Suprapubic skin (tissue), 3 donors: ENCODE measurements at regions not wholly inside any gene's neighbourhood (a gene's known extent, or its start where the extent isn't known, plus 50 kb on each side); places are given as distances from the start of the nearest gene placed in this dataset.

ENCODE experiments used
- CTCF ChIP-seq, 2 donors: fragments of 200-600 bp in 1 of 2; fragments of 450-650 bp in 1 of 2; sonication (generic) in 1 of 2; IDR thresholded peaks; one replicate each; pipeline ENCODE4 v1.5.1; 2016 to 2019; ENCODE audit warnings: antibody characterized with exemption in 2 of 2, mild to moderate bottlenecking in 1 of 2, moderate library complexity in 1 of 2
- POLR2A ChIP-seq, 2 donors: fragments of 450-650 bp; IDR thresholded peaks; one replicate each; pipeline ENCODE4 v1.6.1; 2017; ENCODE audit warnings: antibody characterized with exemption in 2 of 2, mild to moderate bottlenecking in 2 of 2, moderate library complexity in 2 of 2

- TF ChIP-seq CTCF (IDR thresholded peaks at IDR 0.05): no peak
- no peak for TF ChIP-seq POLR2A (IDR thresholded peaks at IDR 0.05)
Observed at GRCh38 chr13:59408738-59409137, 755.0 kb downstream of the DIAPH3 start.
